HL-60 (cell line): ENCODE measurements at regions not wholly inside any gene's neighbourhood (a gene's known extent, or its start where the extent isn't known, plus 50 kb on each side); places are given as distances from the start of the nearest gene placed in this dataset.

ENCODE experiments used
- POLR2AphosphoS5 ChIP-seq: IDR thresholded peaks from 2 replicates; pipeline ENCODE4 v1.6.1; 2012; ENCODE audit warnings: low read depth
- TF ChIP-seq, protein P1 (sequence below): IDR thresholded peaks from one replicate; pipeline ENCODE4 v1.5.1; 2011; ENCODE audit warnings: low read length, control low read depth, inconsistent platforms; ENCODE audit not compliant: insufficient read depth
- TF ChIP-seq, protein P2 (sequence below): IDR thresholded peaks from 2 replicates; pipeline ENCODE4 v1.6.1; 2012; ENCODE audit warnings: low read depth; ENCODE audit not compliant: insufficient replicate concordance

DNA sequence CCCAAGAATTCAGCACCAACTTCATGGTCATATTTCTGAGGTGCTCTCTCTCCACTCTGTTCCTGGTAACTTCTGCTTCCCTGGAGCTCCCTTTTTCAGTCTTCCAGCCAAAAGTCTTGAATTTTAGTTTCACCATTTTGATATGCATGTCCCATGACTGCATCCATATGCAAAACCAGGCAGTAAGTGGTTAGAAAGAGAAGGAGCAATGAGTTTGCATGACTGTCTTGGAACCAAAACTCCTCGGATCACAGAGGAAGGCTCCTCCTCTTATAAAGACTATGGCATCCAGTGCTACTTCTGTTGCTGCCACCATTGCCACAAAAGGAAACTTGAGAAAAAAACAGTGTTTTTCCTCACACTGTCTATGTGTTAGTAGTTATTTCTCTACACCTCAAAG, 269.1 kb upstream of the GLI3 start:
- TF ChIP-seq, protein P1, sequence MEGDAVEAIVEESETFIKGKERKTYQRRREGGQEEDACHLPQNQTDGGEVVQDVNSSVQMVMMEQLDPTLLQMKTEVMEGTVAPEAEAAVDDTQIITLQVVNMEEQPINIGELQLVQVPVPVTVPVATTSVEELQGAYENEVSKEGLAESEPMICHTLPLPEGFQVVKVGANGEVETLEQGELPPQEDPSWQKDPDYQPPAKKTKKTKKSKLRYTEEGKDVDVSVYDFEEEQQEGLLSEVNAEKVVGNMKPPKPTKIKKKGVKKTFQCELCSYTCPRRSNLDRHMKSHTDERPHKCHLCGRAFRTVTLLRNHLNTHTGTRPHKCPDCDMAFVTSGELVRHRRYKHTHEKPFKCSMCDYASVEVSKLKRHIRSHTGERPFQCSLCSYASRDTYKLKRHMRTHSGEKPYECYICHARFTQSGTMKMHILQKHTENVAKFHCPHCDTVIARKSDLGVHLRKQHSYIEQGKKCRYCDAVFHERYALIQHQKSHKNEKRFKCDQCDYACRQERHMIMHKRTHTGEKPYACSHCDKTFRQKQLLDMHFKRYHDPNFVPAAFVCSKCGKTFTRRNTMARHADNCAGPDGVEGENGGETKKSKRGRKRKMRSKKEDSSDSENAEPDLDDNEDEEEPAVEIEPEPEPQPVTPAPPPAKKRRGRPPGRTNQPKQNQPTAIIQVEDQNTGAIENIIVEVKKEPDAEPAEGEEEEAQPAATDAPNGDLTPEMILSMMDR = no peak
- TF ChIP-seq POLR2AphosphoS5 = no peak
- TF ChIP-seq, protein P2, sequence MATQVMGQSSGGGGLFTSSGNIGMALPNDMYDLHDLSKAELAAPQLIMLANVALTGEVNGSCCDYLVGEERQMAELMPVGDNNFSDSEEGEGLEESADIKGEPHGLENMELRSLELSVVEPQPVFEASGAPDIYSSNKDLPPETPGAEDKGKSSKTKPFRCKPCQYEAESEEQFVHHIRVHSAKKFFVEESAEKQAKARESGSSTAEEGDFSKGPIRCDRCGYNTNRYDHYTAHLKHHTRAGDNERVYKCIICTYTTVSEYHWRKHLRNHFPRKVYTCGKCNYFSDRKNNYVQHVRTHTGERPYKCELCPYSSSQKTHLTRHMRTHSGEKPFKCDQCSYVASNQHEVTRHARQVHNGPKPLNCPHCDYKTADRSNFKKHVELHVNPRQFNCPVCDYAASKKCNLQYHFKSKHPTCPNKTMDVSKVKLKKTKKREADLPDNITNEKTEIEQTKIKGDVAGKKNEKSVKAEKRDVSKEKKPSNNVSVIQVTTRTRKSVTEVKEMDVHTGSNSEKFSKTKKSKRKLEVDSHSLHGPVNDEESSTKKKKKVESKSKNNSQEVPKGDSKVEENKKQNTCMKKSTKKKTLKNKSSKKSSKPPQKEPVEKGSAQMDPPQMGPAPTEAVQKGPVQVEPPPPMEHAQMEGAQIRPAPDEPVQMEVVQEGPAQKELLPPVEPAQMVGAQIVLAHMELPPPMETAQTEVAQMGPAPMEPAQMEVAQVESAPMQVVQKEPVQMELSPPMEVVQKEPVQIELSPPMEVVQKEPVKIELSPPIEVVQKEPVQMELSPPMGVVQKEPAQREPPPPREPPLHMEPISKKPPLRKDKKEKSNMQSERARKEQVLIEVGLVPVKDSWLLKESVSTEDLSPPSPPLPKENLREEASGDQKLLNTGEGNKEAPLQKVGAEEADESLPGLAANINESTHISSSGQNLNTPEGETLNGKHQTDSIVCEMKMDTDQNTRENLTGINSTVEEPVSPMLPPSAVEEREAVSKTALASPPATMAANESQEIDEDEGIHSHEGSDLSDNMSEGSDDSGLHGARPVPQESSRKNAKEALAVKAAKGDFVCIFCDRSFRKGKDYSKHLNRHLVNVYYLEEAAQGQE = no peak
